H1 (cell line): ENCODE measurements at regions not wholly inside any gene's neighbourhood (a gene's known extent, or its start where the extent isn't known, plus 50 kb on each side); places are given as distances from the start of the nearest gene placed in this dataset.

ENCODE experiments used
- ASH2L ChIP-seq: fragments of 200-600, 300-600 bp; sonication (generic); IDR thresholded peaks from one replicate; pipeline ENCODE4 v1.7.1; 2017; ENCODE audit warnings: low read length
- CHD2 ChIP-seq: IDR thresholded peaks from 2 replicates; pipeline ENCODE4 v1.6.1; 2012; ENCODE audit warnings: low read length, improper control_type of control experiment
- TF ChIP-seq, protein P1 (sequence below): fragments of 300-600 bp; sonication (generic); IDR thresholded peaks from 2 replicates; pipeline ENCODE4 v1.7.1; 2012; ENCODE audit warnings: low read length, moderate library complexity, mild to moderate bottlenecking, inconsistent platforms; ENCODE audit not compliant: insufficient replicate concordance

DNA sequence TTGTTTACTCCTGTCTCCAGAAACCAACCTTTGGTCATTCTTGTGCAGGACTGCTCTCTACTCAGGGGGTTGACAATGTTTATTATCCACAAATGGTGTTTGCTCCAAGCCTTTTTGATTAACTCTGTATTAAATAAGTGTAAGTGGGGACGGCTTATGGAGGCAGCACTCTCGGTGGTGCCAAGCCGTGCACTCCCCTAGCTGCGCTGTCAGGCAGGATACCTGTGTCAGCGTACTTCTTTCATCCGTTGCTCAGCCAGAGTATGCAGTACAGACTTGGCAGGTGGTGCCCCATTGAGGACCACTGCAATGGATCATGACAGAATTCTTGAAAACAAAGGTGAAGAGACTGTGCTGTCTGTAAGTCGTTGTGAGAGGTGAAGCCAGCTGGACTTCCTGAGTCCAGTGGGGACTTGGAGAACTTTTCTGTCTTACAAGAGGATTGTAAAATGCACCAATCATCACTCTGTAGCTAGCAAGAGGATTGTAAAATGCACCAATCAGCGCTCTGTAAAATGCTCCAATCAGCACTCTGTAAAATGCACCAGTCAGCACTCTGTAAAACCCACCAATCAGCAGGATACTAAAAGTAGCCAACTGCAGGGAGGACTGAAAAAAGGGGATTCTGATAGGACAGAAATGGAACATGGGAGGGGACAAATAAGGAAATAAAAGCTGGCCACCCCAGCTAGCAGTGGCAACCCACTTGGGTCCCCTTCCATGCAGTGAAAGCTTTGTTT lies 480.0 kb downstream of the MEI4 start (continued):
- TF ChIP-seq, protein P1, sequence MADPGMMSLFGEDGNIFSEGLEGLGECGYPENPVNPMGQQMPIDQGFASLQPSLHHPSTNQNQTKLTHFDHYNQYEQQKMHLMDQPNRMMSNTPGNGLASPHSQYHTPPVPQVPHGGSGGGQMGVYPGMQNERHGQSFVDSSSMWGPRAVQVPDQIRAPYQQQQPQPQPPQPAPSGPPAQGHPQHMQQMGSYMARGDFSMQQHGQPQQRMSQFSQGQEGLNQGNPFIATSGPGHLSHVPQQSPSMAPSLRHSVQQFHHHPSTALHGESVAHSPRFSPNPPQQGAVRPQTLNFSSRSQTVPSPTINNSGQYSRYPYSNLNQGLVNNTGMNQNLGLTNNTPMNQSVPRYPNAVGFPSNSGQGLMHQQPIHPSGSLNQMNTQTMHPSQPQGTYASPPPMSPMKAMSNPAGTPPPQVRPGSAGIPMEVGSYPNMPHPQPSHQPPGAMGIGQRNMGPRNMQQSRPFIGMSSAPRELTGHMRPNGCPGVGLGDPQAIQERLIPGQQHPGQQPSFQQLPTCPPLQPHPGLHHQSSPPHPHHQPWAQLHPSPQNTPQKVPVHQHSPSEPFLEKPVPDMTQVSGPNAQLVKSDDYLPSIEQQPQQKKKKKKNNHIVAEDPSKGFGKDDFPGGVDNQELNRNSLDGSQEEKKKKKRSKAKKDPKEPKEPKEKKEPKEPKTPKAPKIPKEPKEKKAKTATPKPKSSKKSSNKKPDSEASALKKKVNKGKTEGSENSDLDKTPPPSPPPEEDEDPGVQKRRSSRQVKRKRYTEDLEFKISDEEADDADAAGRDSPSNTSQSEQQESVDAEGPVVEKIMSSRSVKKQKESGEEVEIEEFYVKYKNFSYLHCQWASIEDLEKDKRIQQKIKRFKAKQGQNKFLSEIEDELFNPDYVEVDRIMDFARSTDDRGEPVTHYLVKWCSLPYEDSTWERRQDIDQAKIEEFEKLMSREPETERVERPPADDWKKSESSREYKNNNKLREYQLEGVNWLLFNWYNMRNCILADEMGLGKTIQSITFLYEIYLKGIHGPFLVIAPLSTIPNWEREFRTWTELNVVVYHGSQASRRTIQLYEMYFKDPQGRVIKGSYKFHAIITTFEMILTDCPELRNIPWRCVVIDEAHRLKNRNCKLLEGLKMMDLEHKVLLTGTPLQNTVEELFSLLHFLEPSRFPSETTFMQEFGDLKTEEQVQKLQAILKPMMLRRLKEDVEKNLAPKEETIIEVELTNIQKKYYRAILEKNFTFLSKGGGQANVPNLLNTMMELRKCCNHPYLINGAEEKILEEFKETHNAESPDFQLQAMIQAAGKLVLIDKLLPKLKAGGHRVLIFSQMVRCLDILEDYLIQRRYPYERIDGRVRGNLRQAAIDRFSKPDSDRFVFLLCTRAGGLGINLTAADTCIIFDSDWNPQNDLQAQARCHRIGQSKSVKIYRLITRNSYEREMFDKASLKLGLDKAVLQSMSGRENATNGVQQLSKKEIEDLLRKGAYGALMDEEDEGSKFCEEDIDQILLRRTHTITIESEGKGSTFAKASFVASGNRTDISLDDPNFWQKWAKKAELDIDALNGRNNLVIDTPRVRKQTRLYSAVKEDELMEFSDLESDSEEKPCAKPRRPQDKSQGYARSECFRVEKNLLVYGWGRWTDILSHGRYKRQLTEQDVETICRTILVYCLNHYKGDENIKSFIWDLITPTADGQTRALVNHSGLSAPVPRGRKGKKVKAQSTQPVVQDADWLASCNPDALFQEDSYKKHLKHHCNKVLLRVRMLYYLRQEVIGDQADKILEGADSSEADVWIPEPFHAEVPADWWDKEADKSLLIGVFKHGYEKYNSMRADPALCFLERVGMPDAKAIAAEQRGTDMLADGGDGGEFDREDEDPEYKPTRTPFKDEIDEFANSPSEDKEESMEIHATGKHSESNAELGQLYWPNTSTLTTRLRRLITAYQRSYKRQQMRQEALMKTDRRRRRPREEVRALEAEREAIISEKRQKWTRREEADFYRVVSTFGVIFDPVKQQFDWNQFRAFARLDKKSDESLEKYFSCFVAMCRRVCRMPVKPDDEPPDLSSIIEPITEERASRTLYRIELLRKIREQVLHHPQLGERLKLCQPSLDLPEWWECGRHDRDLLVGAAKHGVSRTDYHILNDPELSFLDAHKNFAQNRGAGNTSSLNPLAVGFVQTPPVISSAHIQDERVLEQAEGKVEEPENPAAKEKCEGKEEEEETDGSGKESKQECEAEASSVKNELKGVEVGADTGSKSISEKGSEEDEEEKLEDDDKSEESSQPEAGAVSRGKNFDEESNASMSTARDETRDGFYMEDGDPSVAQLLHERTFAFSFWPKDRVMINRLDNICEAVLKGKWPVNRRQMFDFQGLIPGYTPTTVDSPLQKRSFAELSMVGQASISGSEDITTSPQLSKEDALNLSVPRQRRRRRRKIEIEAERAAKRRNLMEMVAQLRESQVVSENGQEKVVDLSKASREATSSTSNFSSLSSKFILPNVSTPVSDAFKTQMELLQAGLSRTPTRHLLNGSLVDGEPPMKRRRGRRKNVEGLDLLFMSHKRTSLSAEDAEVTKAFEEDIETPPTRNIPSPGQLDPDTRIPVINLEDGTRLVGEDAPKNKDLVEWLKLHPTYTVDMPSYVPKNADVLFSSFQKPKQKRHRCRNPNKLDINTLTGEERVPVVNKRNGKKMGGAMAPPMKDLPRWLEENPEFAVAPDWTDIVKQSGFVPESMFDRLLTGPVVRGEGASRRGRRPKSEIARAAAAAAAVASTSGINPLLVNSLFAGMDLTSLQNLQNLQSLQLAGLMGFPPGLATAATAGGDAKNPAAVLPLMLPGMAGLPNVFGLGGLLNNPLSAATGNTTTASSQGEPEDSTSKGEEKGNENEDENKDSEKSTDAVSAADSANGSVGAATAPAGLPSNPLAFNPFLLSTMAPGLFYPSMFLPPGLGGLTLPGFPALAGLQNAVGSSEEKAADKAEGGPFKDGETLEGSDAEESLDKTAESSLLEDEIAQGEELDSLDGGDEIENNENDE: no peak
- TF ChIP-seq CHD2 (no peak), ASH2L (no peak)
